ENCODE measurements at regions not wholly inside any gene's neighbourhood (a gene's known extent, or its start where the extent isn't known, plus 50 kb on each side); places are given as distances from the start of the nearest gene placed in this dataset.

- no peak for DNase-seq
- no peak overlapping the region for H2BK20ac ChIP-seq (ENCODE audit: low read depth, low read length, poor library complexity, severe bottlenecking)
- peaks cover under 1 to 6% of the 10 kb centered on the region in 2 experiments; a peak in 1 of 4 replicates for H3K4me1 Mint-ChIP-seq
- no peaks in the 10 kb centered on the region; the same call in 1 of the 2 replicates for H3K27me3 ChIP-seq (ENCODE audit: insufficient read depth, low read length)
- H4K91ac ChIP-seq (ENCODE audit: insufficient read length, low read depth, low read length): no peak overlapping the region
- no peaks in the 10 kb centered on the region for H4K20me1 ChIP-seq (ENCODE audit: control insufficient read depth, insufficient read depth, insufficient read length)
- no peak overlapping the region for H4K8ac ChIP-seq (replicated peaks; ENCODE audit: insufficient read length, low read depth, low read length)
- no peaks in the 10 kb centered on the region; the same call in 1 of the 2 replicates for H3K27me3 Mint-ChIP-seq (ENCODE audit: low read depth)
- H3K18ac ChIP-seq (ENCODE audit: insufficient read length, low read depth, low read length): no peak overlapping the region
- H3K4ac ChIP-seq (ENCODE audit: low read depth, low read length): no peak overlapping the region
- H2BK120ac ChIP-seq (ENCODE audit: low read depth, low read length, poor library complexity, severe bottlenecking): no peak overlapping the region
- H2BK12ac ChIP-seq (ENCODE audit: insufficient read length, low read depth, low read length): no peak overlapping the region
- H3K36me3 Mint-ChIP-seq (ENCODE audit: insufficient read depth in 1 of 3, low read depth in 3 of 3): no peaks in the 10 kb centered on the region
- no peak overlapping the region for H3K4me3 Mint-ChIP-seq
- H3K23ac ChIP-seq (ENCODE audit: insufficient read length, low read depth, low read length): no peak overlapping the region
- no peaks in the 10 kb centered on the region for H3K79me2 ChIP-seq (ENCODE audit: insufficient read depth, low read length)
- TF ChIP-seq CTCF (conservative IDR thresholded peaks at IDR 0.05): no peak
- H3K79me1 ChIP-seq (ENCODE audit: insufficient read depth, low read depth, low read length, poor library complexity, severe bottlenecking): no peaks in the 10 kb centered on the region
- H3K14ac ChIP-seq (ENCODE audit: insufficient read depth, low read length): no peak overlapping the region
- H3K9me3 Mint-ChIP-seq: no peaks in the 10 kb centered on the region
- H3K56ac ChIP-seq (ENCODE audit: insufficient read length, low read depth, low read length): no peak overlapping the region
- H3K9me3 ChIP-seq (ENCODE audit: control insufficient read depth, low read depth, low read length): no peaks in the 10 kb centered on the region
- H3K23me2 ChIP-seq (ENCODE audit: insufficient read length, low read depth, low read length, poor library complexity, severe bottlenecking): no peaks in the 10 kb centered on the region
- no peak overlapping the region for H2BK15ac ChIP-seq (ENCODE audit: low read depth, low read length)
- H3K27ac Mint-ChIP-seq: no peak overlapping the region; a peak in 1 of 7 replicates
- no peak overlapping the region for H3K27ac ChIP-seq (ENCODE audit: insufficient read length, low read depth, low read length)
- H4K5ac ChIP-seq (ENCODE audit: insufficient read length, low read depth, low read length): no peak overlapping the region
- H3T11ph ChIP-seq (ENCODE audit: low read length): no peak overlapping the region
- no CpG with 5 or more reads among the region's 6 CpGs for WGBS (ENCODE audit: extremely low coverage, insufficient read length, low lambda C conversion rate)
- H3K9ac ChIP-seq (ENCODE audit: extremely low read depth, insufficient read length, low read length): no peak overlapping the region
- H2BK5ac ChIP-seq (ENCODE audit: insufficient read length, low read length): no peak overlapping the region
- no peak overlapping the region for H3K4me2 ChIP-seq (ENCODE audit: insufficient read depth, insufficient read length, low read length)
- no peaks in the 10 kb centered on the region for H3K4me1 ChIP-seq (ENCODE audit: insufficient read depth, low read length)
- H2AFZ ChIP-seq (ENCODE audit: low read length): no peak overlapping the region
- no peak overlapping the region for H2AK5ac ChIP-seq (ENCODE audit: insufficient read length, low read length)
Observed at GRCh38 chr6:14506656-14507246, 389.2 kb downstream of the CD83 start.
